UCSD-AML1 (cell line): ENCODE measurements at regions not wholly inside any gene's neighbourhood (a gene's known extent, or its start where the extent isn't known, plus 50 kb on each side); places are given as distances from the start of the nearest gene placed in this dataset.

Experiments
- DNase-seq: peaks from one replicate; lab custom pipeline; 2025; ENCODE audit not compliant: unreplicated experiment; lab: John Stamatoyannopoulos, UW

- DNase-seq = no peak
Measured at GRCh38 chr10:10353326-10353868, 664.3 kb upstream of the CELF2 start.

- DNase-seq = no peak
Measured at GRCh38 chr10:10359263-10359662, 658.4 kb upstream of the CELF2 start.

GRCh38 chr10:10361301-10361885 lies 656.3 kb upstream of the CELF2 start:
- no peak for DNase-seq

- no peak for DNase-seq
Measured at GRCh38 chr10:10362800-10363199, 654.9 kb upstream of the CELF2 start.

- no peak for DNase-seq
Measured at GRCh38 chr10:10363217-10363616, 654.5 kb upstream of the CELF2 start.

- DNase-seq = no peak
Measured at GRCh38 chr10:10364902-10365301, 652.8 kb upstream of the CELF2 start.

- DNase-seq = no peak
Measured at GRCh38 chr10:10365676-10366075, 652.0 kb upstream of the CELF2 start.

GRCh38 chr10:10366836-10367235 lies 650.8 kb upstream of the CELF2 start:
- no peak for DNase-seq

- DNase-seq = no peak
Measured at GRCh38 chr10:10367264-10367663, 650.4 kb upstream of the CELF2 start.

GRCh38 chr10:10368951-10369576 lies 648.6 kb upstream of the CELF2 start:
- no peak for DNase-seq

- DNase-seq = no peak
Measured at GRCh38 chr10:10385831-10386230, 631.8 kb upstream of the CELF2 start.

- DNase-seq = no peak
Measured at GRCh38 chr10:10389182-10389581, 628.5 kb upstream of the CELF2 start.

GRCh38 chr10:10392511-10392910 lies 625.2 kb upstream of the CELF2 start:
- no peak for DNase-seq

- DNase-seq = no peak
Measured at GRCh38 chr10:10394933-10395658, 622.6 kb upstream of the CELF2 start.

GRCh38 chr10:10396601-10397000 lies 621.1 kb upstream of the CELF2 start:
- no peak for DNase-seq

GRCh38 chr10:10397906-10398305 lies 619.8 kb upstream of the CELF2 start:
- no peak for DNase-seq

GRCh38 chr10:10403762-10404161 lies 613.9 kb upstream of the CELF2 start:
- DNase-seq = no peak

GRCh38 chr10:10417671-10418070 lies 600.0 kb upstream of the CELF2 start:
- no peak for DNase-seq

GRCh38 chr10:10418387-10418786 lies 599.3 kb upstream of the CELF2 start:
- DNase-seq = no peak

GRCh38 chr10:10421071-10421470 lies 596.6 kb upstream of the CELF2 start:
- no peak for DNase-seq

- DNase-seq = no peak
Measured at GRCh38 chr10:10431422-10432066, 586.1 kb upstream of the CELF2 start.
